RWPE2 (cell line): ENCODE measurements at regions not wholly inside any gene's neighbourhood (a gene's known extent, or its start where the extent isn't known, plus 50 kb on each side); places are given as distances from the start of the nearest gene placed in this dataset.

Experiments used
- ATAC-seq: fragments of 200-7000 bp; cut with Tn5 transposase; 3 replicates; pipeline ENCODE4 v1.9.1; 2021; ENCODE audit warnings: low read depth
- DNase-seq: peaks from one replicate; pipeline ENCODE4 v3.0.0-alpha.2; 2020; ENCODE audit warnings: low spot score
- H3K27ac ChIP-seq: fragments of 450-650 bp; 2 replicates; pipeline ENCODE4 v1.5.1; 2017; ENCODE audit warnings: mild to moderate bottlenecking; ENCODE audit not compliant: poor library complexity, severe bottlenecking
- H3K27me3 ChIP-seq: fragments of 250-450 bp; sonication (Bioruptor Pico); 2 replicates; pipeline ENCODE4 v1.5.1; 2021; ENCODE audit warnings: mild to moderate bottlenecking, moderate library complexity; ENCODE audit not compliant: insufficient read depth, poor library complexity, severe bottlenecking
- H3K36me3 ChIP-seq: fragments of 250-450 bp; sonication (Bioruptor Pico); 2 replicates; pipeline ENCODE4 v1.5.1; 2020; ENCODE audit warnings: low read depth, mild to moderate bottlenecking, moderate library complexity
- H3K4me1 ChIP-seq: fragments of 250-450 bp; sonication (Bioruptor Pico); 2 replicates; pipeline ENCODE4 v1.5.1; 2021; ENCODE audit warnings: mild to moderate bottlenecking, moderate library complexity; ENCODE audit not compliant: insufficient read depth, poor library complexity, severe bottlenecking
- H3K4me3 ChIP-seq: fragments of 250-450 bp; sonication (Bioruptor Pico); 2 replicates; pipeline ENCODE4 v1.5.1; 2021; ENCODE audit warnings: mild to moderate bottlenecking, moderate library complexity; ENCODE audit not compliant: severe bottlenecking
- H3K9me3 ChIP-seq: fragments of 250-450 bp; sonication (Bioruptor Pico); 2 replicates; pipeline ENCODE4 v1.5.1; 2021; ENCODE audit warnings: mild to moderate bottlenecking, moderate library complexity; ENCODE audit not compliant: severe bottlenecking
- CTCF ChIP-seq: fragments of 450-650 bp; IDR thresholded peaks from one replicate; pipeline ENCODE4 v1.5.1; 2017; ENCODE audit warnings: mild to moderate bottlenecking, moderate library complexity; ENCODE audit not compliant: poor library complexity, severe bottlenecking

DNA sequence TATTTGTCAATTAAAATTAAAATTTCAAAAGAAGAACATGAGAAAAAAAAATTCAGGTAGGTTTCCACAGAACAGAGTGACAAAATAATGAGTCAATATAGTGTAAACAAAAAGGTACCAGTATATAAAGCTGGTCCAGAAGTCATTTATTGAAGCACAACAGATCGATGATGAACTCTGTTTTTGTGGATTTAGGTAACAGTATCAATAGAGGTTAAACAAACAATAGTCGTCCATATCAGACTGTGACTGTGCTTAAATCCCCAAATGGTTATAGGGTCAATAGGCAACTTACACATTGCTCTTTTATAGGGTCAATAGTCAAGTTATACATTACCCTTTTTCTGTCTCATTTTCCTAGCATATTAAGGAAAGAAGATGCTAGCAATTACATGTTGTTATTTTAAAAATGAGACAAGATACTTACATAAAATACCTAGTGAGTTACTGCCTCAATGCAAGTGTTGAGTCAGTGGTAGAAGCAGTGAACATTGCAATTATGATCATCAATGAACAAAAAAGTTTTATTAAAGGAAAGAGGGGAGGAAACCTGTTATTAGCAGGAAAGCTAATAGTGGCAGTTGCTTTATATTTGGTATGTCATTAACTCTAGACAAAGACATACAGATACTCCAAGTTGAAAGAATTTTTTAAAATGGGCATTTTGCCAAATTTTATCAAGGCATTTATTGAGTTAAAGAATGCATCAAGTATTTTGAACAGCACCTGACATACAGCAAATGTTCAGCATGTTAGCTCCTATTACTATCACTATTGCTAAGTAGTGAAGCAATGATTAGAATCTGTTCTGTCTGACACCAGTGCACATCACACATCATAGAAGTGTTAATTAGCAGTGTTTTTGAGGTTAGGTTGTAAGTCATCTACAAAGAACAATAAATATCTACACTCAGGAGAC, 102.9 kb downstream of the CCER1 start:
- no peaks in the 10 kb centered on the region for H3K36me3 ChIP-seq
- no peaks in the 10 kb centered on the region for H3K9me3 ChIP-seq
- no peaks in the 10 kb centered on the region for H3K4me1 ChIP-seq
- ATAC-seq = no peak
- H3K4me3 ChIP-seq = no peak overlapping the region
- no peaks in the 10 kb centered on the region for H3K27me3 ChIP-seq
- no peak overlapping the region for H3K27ac ChIP-seq
- TF ChIP-seq CTCF = no peak
- DNase-seq = no peak

DNA sequence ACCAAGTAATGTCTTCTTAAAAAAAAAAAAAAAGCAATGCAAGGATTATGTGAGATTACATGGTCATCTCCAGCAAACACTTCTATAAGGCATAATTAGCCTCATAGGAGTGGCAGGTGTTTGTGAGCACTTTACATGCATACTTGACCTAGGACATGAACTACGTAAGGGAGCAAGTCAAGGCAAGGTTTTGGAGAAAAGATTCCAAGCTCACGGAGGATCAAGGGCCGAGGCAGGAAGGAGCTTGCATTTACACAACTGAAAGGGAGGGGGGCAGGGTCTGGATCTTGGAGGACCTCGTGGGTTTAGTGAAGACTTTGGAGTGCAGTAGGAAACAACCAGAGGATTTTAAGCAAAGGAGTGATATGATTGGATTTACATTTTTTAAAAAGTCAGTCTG, 112.5 kb downstream of the CCER1 start:
- Histone ChIP-seq H3K9me3 (no peaks in the 10 kb centered on the region), H3K4me3 (no peak overlapping the region), H3K4me1 (peaks cover 4% of the 10 kb centered on the region), H3K27me3 (no peaks in the 10 kb centered on the region), H3K27ac (peak overlapping the region; percentile 3), H3K36me3 (no peaks in the 10 kb centered on the region)
- no peak for DNase-seq
- no peak for TF ChIP-seq CTCF
- ATAC-seq = peak; percentile 52; the same call in 2 of the 3 replicates

DNA sequence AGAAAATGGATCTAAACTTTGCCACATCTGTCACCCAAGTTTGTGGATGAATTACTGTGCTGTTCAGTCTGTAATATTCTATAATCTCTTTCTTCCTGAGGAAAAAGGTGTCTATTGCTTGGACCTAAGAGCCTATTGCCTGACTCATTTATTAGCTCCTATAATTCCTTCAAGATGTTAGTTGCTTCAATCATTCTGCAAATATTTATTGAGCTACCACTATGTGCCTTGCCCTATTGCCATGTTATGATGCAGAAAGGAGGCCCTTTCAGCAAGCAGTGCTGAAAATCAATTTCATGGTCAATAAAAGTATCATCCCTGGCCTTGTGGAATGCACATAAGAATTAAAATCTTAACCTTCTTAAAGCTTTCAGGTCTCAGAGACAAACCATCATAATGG, 113.6 kb downstream of the CCER1 start:
- TF ChIP-seq CTCF = no peak
- no peak for DNase-seq

DNA sequence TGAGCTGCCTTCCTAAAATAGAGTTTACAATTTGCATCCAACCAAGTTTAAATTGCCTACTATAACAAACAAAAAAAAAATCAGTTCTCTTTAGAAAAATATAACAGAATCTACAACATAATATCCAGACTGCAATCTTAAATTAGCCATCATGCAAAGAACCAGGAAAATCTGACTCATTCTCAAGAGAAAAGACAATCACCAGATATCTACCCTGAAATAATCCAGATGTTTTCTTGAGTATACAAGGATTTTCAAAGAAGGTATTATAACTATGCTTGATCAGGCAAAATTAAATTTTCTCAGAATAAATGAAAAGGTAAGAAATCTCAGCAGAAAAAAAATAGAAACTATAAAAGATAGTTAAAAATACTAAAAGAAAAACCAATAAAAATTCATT, 115.6 kb downstream of the CCER1 start:
- peaks cover 4% of the 10 kb centered on the region for H3K4me1 ChIP-seq
- DNase-seq (no peak), ATAC-seq (no peak)
- no peak overlapping the region for H3K4me3 ChIP-seq
- no peaks in the 10 kb centered on the region for H3K36me3 ChIP-seq
- H3K27ac ChIP-seq = no peak overlapping the region
- no peak for TF ChIP-seq CTCF
- H3K27me3 ChIP-seq = no peaks in the 10 kb centered on the region
- H3K9me3 ChIP-seq = no peaks in the 10 kb centered on the region

More for the DNA sequence above, 113.6 kb downstream of the CCER1 start:
- no peaks in the 10 kb centered on the region for H3K9me3 ChIP-seq
- no peaks in the 10 kb centered on the region for H3K36me3 ChIP-seq
- H3K27ac ChIP-seq = no peak overlapping the region
- H3K27me3 ChIP-seq = no peaks in the 10 kb centered on the region
- peaks cover 4% of the 10 kb centered on the region for H3K4me1 ChIP-seq
- ATAC-seq = no peak
- H3K4me3 ChIP-seq = no peak overlapping the region

GRCh38 chr12:90836689-90837088, 118.3 kb downstream of the CCER1 start:
- Histone ChIP-seq H3K9me3 (no peaks in the 10 kb centered on the region), H3K36me3 (no peaks in the 10 kb centered on the region), H3K4me1 (no peaks in the 10 kb centered on the region), H3K27me3 (no peaks in the 10 kb centered on the region), H3K27ac (no peak overlapping the region), H3K4me3 (no peak overlapping the region)
- TF ChIP-seq CTCF = no peak
- DNase-seq = no peak
- ATAC-seq = no peak
